GM21526 (cell line): ENCODE measurements at regions not wholly inside any gene's neighbourhood (a gene's known extent, or its start where the extent isn't known, plus 50 kb on each side); places are given as distances from the start of the nearest gene placed in this dataset.

Experiments
- ATAC-seq: cut with Tn5 transposase; IDR thresholded peaks from one replicate; pipeline ENCODE4 v1.9.1; 2021; ENCODE audit warnings: moderate library complexity; ENCODE audit not compliant: unreplicated experiment, low FRiP score

- no peak for ATAC-seq
Measured at GRCh38 chr6:62345446-62345845, 59.4 kb upstream of the KHDRBS2 start.

- ATAC-seq: no peak
Measured at GRCh38 chr6:62344850-62345249, 58.8 kb upstream of the KHDRBS2 start.

- no peak for ATAC-seq
Measured at GRCh38 chr6:62338477-62338876, 52.5 kb upstream of the KHDRBS2 start.
